ENCODE measurements at regions not wholly inside any gene's neighbourhood (a gene's known extent, or its start where the extent isn't known, plus 50 kb on each side); places are given as distances from the start of the nearest gene placed in this dataset.

GRCh38 chr5:120304663-120305062 is 159.4 kb upstream of the PRR16 start:
- no peaks in the 10 kb centered on the region for H3K4me1 ChIP-seq
- no peak for DNase-seq
- H3K4me3 ChIP-seq = no peak overlapping the region
- H3K27me3 ChIP-seq = no peaks in the 10 kb centered on the region
- TF ChIP-seq CTCF (IDR thresholded peaks at IDR 0.05) (no peak), POLR2A (IDR thresholded peaks at IDR 0.05) (no peak)
- H3K27ac ChIP-seq = no peak overlapping the region
- no peaks in the 10 kb centered on the region for H3K9me3 ChIP-seq
- H3K36me3 ChIP-seq = no peaks in the 10 kb centered on the region

- Histone ChIP-seq H3K9me3 (no peaks in the 10 kb centered on the region), H3K27me3 (no peaks in the 10 kb centered on the region)
- DNase-seq = no peak
Observed at GRCh38 chr5:120306303-120306702, 157.8 kb upstream of the PRR16 start.

GRCh38 chr5:120314191-120314590 is 149.9 kb upstream of the PRR16 start:
- no peak for DNase-seq
- Histone ChIP-seq H3K36me3 (no peaks in the 10 kb centered on the region), H3K27ac (no peak overlapping the region), H3K9me3 (no peaks in the 10 kb centered on the region), H3K4me3 (no peak overlapping the region), H3K27me3 (no peaks in the 10 kb centered on the region), H3K4me1 (no peaks in the 10 kb centered on the region)
- no peak for TF ChIP-seq CTCF (IDR thresholded peaks at IDR 0.05)
- no peak for TF ChIP-seq POLR2A (IDR thresholded peaks at IDR 0.05)

More at GRCh38 chr5:120306303-120306702, 157.8 kb upstream of the PRR16 start:
- TF ChIP-seq POLR2A (IDR thresholded peaks at IDR 0.05) = no peak
- no peak for TF ChIP-seq CTCF (IDR thresholded peaks at IDR 0.05)
- Histone ChIP-seq H3K4me3 (no peak overlapping the region), H3K36me3 (no peaks in the 10 kb centered on the region), H3K27ac (no peak overlapping the region), H3K4me1 (no peaks in the 10 kb centered on the region)

- Histone ChIP-seq H3K27ac (no peak overlapping the region), H3K36me3 (no peaks in the 10 kb centered on the region), H3K9me3 (no peaks in the 10 kb centered on the region), H3K4me3 (no peak overlapping the region), H3K27me3 (no peaks in the 10 kb centered on the region), H3K4me1 (no peaks in the 10 kb centered on the region)
- DNase-seq = no peak
- no peak for TF ChIP-seq POLR2A (IDR thresholded peaks at IDR 0.05)
- no peak for TF ChIP-seq CTCF (IDR thresholded peaks at IDR 0.05)
Observed at GRCh38 chr5:120320626-120321025, 143.5 kb upstream of the PRR16 start.

GRCh38 chr5:120326651-120327050 is 137.4 kb upstream of the PRR16 start:
- Histone ChIP-seq H3K4me1 (no peaks in the 10 kb centered on the region), H3K36me3 (no peaks in the 10 kb centered on the region), H3K27me3 (no peaks in the 10 kb centered on the region), H3K27ac (no peak overlapping the region), H3K4me3 (no peak overlapping the region), H3K9me3 (no peaks in the 10 kb centered on the region)
- TF ChIP-seq POLR2A (IDR thresholded peaks at IDR 0.05) = no peak
- no peak for TF ChIP-seq CTCF (IDR thresholded peaks at IDR 0.05)
- DNase-seq = no peak

GRCh38 chr5:120327180-120327579 is 136.9 kb upstream of the PRR16 start:
- no peak for TF ChIP-seq POLR2A (IDR thresholded peaks at IDR 0.05)
- TF ChIP-seq CTCF (IDR thresholded peaks at IDR 0.05) = no peak
- Histone ChIP-seq H3K4me3 (no peak overlapping the region), H3K36me3 (no peaks in the 10 kb centered on the region), H3K9me3 (no peaks in the 10 kb centered on the region), H3K27me3 (no peaks in the 10 kb centered on the region), H3K4me1 (no peaks in the 10 kb centered on the region), H3K27ac (no peak overlapping the region)
- DNase-seq = no peak
